Cardiac fibroblast (primary cell): ENCODE measurements at regions not wholly inside any gene's neighbourhood (a gene's known extent, or its start where the extent isn't known, plus 50 kb on each side); places are given as distances from the start of the nearest gene placed in this dataset.

ENCODE experiments used
- DNase-seq, 2 donors: peaks; one replicate each; pipeline versions ENCODE4 v3.0.0 to v3.0.0-alpha.2; 2010; ENCODE audit warnings: low read depth in 2 of 2
- H3K4me3 ChIP-seq, 2 donors: replicated peaks in 1 of 2; 1 replicate in 1 of 2; 2 replicates in 1 of 2; pipeline ENCODE4 v1.5.1; 2011; ENCODE audit warnings: low read depth in 2 of 2, low read length in 2 of 2, mild to moderate bottlenecking in 2 of 2, moderate library complexity in 1 of 2
- TF ChIP-seq, protein P1 (sequence below): IDR thresholded peaks from one replicate; pipeline ENCODE4 v1.5.1; 2011; ENCODE audit warnings: low read depth, mild to moderate bottlenecking, low read length, inconsistent platforms

DNA sequence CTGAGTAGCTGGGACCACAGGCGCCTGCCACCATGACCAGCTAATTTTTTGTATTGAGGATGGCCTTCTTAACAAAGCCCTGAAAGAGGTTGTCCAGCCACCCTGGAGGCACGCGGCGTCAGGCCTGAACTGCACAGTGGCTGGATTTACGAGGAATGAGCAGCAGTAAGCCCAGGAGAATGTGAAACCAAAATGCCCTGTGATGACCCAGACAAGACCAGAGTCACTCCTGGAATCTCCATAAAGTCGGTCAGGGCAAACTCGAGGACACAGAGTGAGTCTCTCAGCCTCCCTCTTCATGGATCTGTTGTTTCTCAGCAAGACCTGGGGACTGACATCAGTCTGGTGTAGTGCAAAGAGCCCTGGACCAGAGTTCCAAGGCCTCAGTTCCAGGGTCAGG lies 53.2 kb upstream of the C5orf58 start:
- H3K4me3 ChIP-seq, result no peak overlapping the region
- no peak for DNase-seq
- TF ChIP-seq, protein P1, sequence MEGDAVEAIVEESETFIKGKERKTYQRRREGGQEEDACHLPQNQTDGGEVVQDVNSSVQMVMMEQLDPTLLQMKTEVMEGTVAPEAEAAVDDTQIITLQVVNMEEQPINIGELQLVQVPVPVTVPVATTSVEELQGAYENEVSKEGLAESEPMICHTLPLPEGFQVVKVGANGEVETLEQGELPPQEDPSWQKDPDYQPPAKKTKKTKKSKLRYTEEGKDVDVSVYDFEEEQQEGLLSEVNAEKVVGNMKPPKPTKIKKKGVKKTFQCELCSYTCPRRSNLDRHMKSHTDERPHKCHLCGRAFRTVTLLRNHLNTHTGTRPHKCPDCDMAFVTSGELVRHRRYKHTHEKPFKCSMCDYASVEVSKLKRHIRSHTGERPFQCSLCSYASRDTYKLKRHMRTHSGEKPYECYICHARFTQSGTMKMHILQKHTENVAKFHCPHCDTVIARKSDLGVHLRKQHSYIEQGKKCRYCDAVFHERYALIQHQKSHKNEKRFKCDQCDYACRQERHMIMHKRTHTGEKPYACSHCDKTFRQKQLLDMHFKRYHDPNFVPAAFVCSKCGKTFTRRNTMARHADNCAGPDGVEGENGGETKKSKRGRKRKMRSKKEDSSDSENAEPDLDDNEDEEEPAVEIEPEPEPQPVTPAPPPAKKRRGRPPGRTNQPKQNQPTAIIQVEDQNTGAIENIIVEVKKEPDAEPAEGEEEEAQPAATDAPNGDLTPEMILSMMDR, result no peak

- no peak overlapping the region for H3K4me3 ChIP-seq
- TF ChIP-seq, protein P1, result no peak
Measured at GRCh38 chr5:170181902-170182301, 50.9 kb upstream of the C5orf58 start.

GRCh38 chr5:170182491-170182890 lies 50.3 kb upstream of the C5orf58 start:
- H3K4me3 ChIP-seq, result no peak overlapping the region
- TF ChIP-seq, protein P1, result no peak
- DNase-seq, result no peak

More at GRCh38 chr5:170181902-170182301, 50.9 kb upstream of the C5orf58 start:
- no peak for DNase-seq
